Astrocyte (in vitro differentiated cells and primary cell): ENCODE measurements at regions not wholly inside any gene's neighbourhood (a gene's known extent, or its start where the extent isn't known, plus 50 kb on each side); places are given as distances from the start of the nearest gene placed in this dataset.

Experiments
- DNase-seq: peaks from one replicate; pipeline ENCODE4 v3.0.0-alpha.2; 2010; ENCODE audit warnings: low read depth
- FAIRE-seq: peaks from 2 replicates; lab custom pipeline; 2011; peaks lifted over from hg19 to GRCh38; lab: Jason Lieb, UNC
- H2AFZ ChIP-seq: 2 replicates; pipeline ENCODE4 v1.6.0; 2012; ENCODE audit warnings: low read depth, low read length, inconsistent platforms
- H3K27ac ChIP-seq: 2 replicates; pipeline ENCODE4 v1.5.1; 2011; ENCODE audit warnings: low read depth, low read length, inconsistent platforms
- H3K27me3 ChIP-seq: 2 replicates; pipeline ENCODE4 v1.6.0; 2011; ENCODE audit warnings: low read length, inconsistent platforms; ENCODE audit not compliant: insufficient read depth
- H3K36me3 ChIP-seq: 2 replicates; pipeline ENCODE4 v1.5.1; 2011; ENCODE audit warnings: low read length, inconsistent platforms; ENCODE audit not compliant: insufficient read depth
- H3K4me1 ChIP-seq: 2 replicates; pipeline ENCODE4 v1.5.1; 2011; ENCODE audit warnings: low read length, inconsistent platforms; ENCODE audit not compliant: insufficient read depth
- H3K4me2 ChIP-seq: 2 replicates; pipeline ENCODE4 v1.6.0; 2012; ENCODE audit warnings: low read length, inconsistent platforms
- H3K4me3 ChIP-seq: 2 replicates; pipeline ENCODE4 v1.5.1; 2011; ENCODE audit warnings: low read depth, mild to moderate bottlenecking, low read length, inconsistent platforms; ENCODE audit not compliant: insufficient read depth
- H3K79me2 ChIP-seq: 2 replicates; pipeline ENCODE4 v1.6.0; 2012; ENCODE audit warnings: mild to moderate bottlenecking, low read length, inconsistent platforms; ENCODE audit not compliant: insufficient read depth
- H3K9ac ChIP-seq: 2 replicates; pipeline ENCODE4 v1.6.0; 2012; ENCODE audit warnings: mild to moderate bottlenecking, low read length, inconsistent platforms
- H3K9me3 ChIP-seq: 2 replicates; pipeline ENCODE4 v1.5.1; 2012; ENCODE audit warnings: low read depth, mild to moderate bottlenecking, low read length, inconsistent platforms; ENCODE audit not compliant: insufficient read depth
- H4K20me1 ChIP-seq: 2 replicates; pipeline ENCODE4 v1.6.0; 2012; ENCODE audit warnings: low read length, inconsistent platforms; ENCODE audit not compliant: insufficient read depth
- H3K27ac Mint-ChIP-seq: one replicate; pipeline ENCODE4 v1.8.0; 2021; ENCODE audit warnings: mild to moderate bottlenecking, mixed read lengths; ENCODE audit not compliant: unreplicated experiment
- H3K27me3 Mint-ChIP-seq: one replicate; pipeline ENCODE4 v1.8.0; 2021; ENCODE audit warnings: low read depth, mixed read lengths; ENCODE audit not compliant: unreplicated experiment
- H3K36me3 Mint-ChIP-seq: one replicate; pipeline ENCODE4 v1.8.0; 2021; ENCODE audit warnings: low read depth, mixed read lengths; ENCODE audit not compliant: unreplicated experiment
- H3K4me1 Mint-ChIP-seq: one replicate; pipeline ENCODE4 v1.8.0; 2021; ENCODE audit warnings: low read depth, mixed read lengths; ENCODE audit not compliant: unreplicated experiment
- H3K4me3 Mint-ChIP-seq: one replicate; pipeline ENCODE4 v1.8.0; 2021; ENCODE audit warnings: mild to moderate bottlenecking, moderate library complexity, mixed read lengths; ENCODE audit not compliant: unreplicated experiment
- H3K9me3 Mint-ChIP-seq: one replicate; pipeline ENCODE4 v1.8.0; 2021; ENCODE audit warnings: mild to moderate bottlenecking, mixed read lengths; ENCODE audit not compliant: unreplicated experiment
- CTCF ChIP-seq: IDR thresholded peaks from 2 replicates; pipeline ENCODE4 v1.5.1; 2011; ENCODE audit warnings: low read depth, mild to moderate bottlenecking, inconsistent platforms, low read length, moderate library complexity; ENCODE audit not compliant: insufficient read depth
- EZH2 ChIP-seq: IDR thresholded peaks from 2 replicates; pipeline ENCODE4 v1.6.1; 2012; ENCODE audit warnings: mild to moderate bottlenecking, low read length, inconsistent platforms; ENCODE audit not compliant: insufficient read depth

GRCh38 chr16:48745541-48745940 lies 135.6 kb upstream of the N4BP1 start:
- Histone ChIP-seq H3K27me3 (no peaks in the 10 kb centered on the region), H3K4me1 (no peaks in the 10 kb centered on the region), H2AFZ (no peak overlapping the region), H4K20me1 (no peaks in the 10 kb centered on the region), H3K79me2 (no peaks in the 10 kb centered on the region), H3K36me3 (no peaks in the 10 kb centered on the region), H3K9ac (no peak overlapping the region), H3K27ac (no peak overlapping the region), H3K4me3 (no peak overlapping the region), H3K9me3 (peaks cover 9% of the 10 kb centered on the region), H3K4me2 (no peak overlapping the region)
- Mint-ChIP-seq H3K4me1 (peaks cover 14% of the 10 kb centered on the region), H3K9me3 (peaks cover 8% of the 10 kb centered on the region), H3K36me3 (no peaks in the 10 kb centered on the region), H3K27me3 (peaks cover 2% of the 10 kb centered on the region), H3K4me3 (no peak overlapping the region), H3K27ac (no peak overlapping the region)
- DNase-seq (no peak), FAIRE-seq (no peak)
- TF ChIP-seq CTCF, result no peak
- no peak for TF ChIP-seq EZH2

- H3K9me3 ChIP-seq, result peaks cover 9% of the 10 kb centered on the region
- Mint-ChIP-seq H3K4me3 (no peak overlapping the region), H3K4me1 (peaks cover 19% of the 10 kb centered on the region), H3K36me3 (no peaks in the 10 kb centered on the region), H3K27me3 (no peaks in the 10 kb centered on the region), H3K9me3 (peaks cover 8% of the 10 kb centered on the region), H3K27ac (no peak overlapping the region)
- no peak for DNase-seq
- no peak overlapping the region for H2AFZ ChIP-seq
- no peak overlapping the region for H3K27ac ChIP-seq
- H3K79me2 ChIP-seq, result no peaks in the 10 kb centered on the region
- no peaks in the 10 kb centered on the region for H3K27me3 ChIP-seq
- H3K4me3 ChIP-seq, result no peak overlapping the region
- no peak for TF ChIP-seq EZH2
- TF ChIP-seq CTCF, result no peak
- no peak overlapping the region for H3K9ac ChIP-seq
- no peaks in the 10 kb centered on the region for H3K4me1 ChIP-seq
- no peak for FAIRE-seq
- no peaks in the 10 kb centered on the region for H3K36me3 ChIP-seq
- H4K20me1 ChIP-seq, result no peaks in the 10 kb centered on the region
- H3K4me2 ChIP-seq, result no peak overlapping the region
These were observed 131.0 kb upstream of the N4BP1 start for GRCh38 chr16:48740964-48741363.

GRCh38 chr16:48734220-48734619 lies 124.2 kb upstream of the N4BP1 start:
- no peak overlapping the region for H3K4me3 Mint-ChIP-seq

More at GRCh38 chr16:48734220-48734619, 124.2 kb upstream of the N4BP1 start:
- peaks cover 6% of the 10 kb centered on the region for H3K4me1 Mint-ChIP-seq
- H3K27me3 Mint-ChIP-seq, result peaks cover 16% of the 10 kb centered on the region
- Histone ChIP-seq H4K20me1 (no peaks in the 10 kb centered on the region), H3K79me2 (no peaks in the 10 kb centered on the region), H3K4me3 (no peak overlapping the region), H3K9ac (no peak overlapping the region), H3K36me3 (no peaks in the 10 kb centered on the region), H3K4me2 (no peak overlapping the region), H2AFZ (no peak overlapping the region), H3K9me3 (no peaks in the 10 kb centered on the region), H3K27ac (no peak overlapping the region), H3K27me3 (no peaks in the 10 kb centered on the region), H3K4me1 (no peaks in the 10 kb centered on the region)
- FAIRE-seq, result no peak
- no peak overlapping the region for H3K27ac Mint-ChIP-seq
- no peak for TF ChIP-seq EZH2
- no peak for TF ChIP-seq CTCF
- H3K36me3 Mint-ChIP-seq, result no peaks in the 10 kb centered on the region
- no peak for DNase-seq
- H3K9me3 Mint-ChIP-seq, result peaks cover 1% of the 10 kb centered on the region
